Activated T-helper 1 cell treated with anti-CD3 and anti-CD28 coated beads, Interleukin-2, amount 50 U/mL, for 16 hours (primary cell): ENCODE measurements at regions not wholly inside any gene's neighbourhood (a gene's known extent, or its start where the extent isn't known, plus 50 kb on each side); places are given as distances from the start of the nearest gene placed in this dataset.
"Not testable (repeated sequence)": the region's sequence is repeated elsewhere in the genome, so short reads cannot be mapped to it uniquely, and the experiment has no call there.

Source experiments
- DNase-seq, 2 donors: peaks; one replicate each; pipeline ENCODE4 v3.0.0-alpha.2; 2020; ENCODE audit warnings: low read depth in 1 of 2, low spot score in 1 of 2

DNA sequence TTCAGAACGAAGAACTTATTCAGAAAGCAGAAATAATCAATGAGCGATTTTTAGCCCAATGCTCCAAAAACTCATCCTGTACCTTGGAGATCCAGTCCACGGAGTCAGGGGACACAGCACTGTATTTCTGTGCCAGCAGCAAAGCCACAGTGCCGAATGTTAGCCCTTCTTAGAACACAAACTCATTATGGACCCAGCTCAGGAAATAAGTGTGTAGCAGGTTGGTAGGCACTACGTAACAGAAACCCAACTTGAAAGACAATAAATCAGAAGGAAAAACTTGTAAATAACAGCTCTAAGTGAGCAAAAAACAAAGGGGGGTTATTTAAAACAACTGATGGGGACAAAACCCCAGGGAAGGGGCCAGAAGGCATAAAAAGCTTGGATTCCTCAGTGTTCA lies 112.0 kb upstream of the PRSS1 start:
- DNase-seq, result no peak

DNA sequence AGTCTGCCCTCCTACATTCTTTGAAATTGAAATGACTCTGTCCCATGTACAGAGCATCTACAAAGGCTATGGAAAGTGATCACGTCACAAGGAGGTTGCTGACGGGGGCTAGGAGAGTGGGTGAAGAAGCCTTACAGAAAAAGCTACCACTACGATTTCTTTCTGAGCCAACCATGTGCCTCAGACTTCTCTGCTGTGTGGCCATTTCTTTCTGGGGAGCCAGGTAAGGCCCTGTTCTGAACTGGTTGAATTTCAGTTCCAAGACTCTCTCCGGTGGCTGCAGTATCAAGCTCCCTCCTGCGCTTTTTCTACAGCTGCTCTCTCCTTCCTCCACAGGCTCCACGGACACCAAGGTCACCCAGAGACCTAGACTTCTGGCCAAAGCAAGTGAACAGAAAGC lies 112.5 kb upstream of the PRSS1 start:
- peak in 1 of 2 donors; percentile 5 for DNase-seq

- not testable (repeated sequence) for DNase-seq
Measured at GRCh38 chr7:142636107-142636506, 113.2 kb upstream of the PRSS1 start.

DNA sequence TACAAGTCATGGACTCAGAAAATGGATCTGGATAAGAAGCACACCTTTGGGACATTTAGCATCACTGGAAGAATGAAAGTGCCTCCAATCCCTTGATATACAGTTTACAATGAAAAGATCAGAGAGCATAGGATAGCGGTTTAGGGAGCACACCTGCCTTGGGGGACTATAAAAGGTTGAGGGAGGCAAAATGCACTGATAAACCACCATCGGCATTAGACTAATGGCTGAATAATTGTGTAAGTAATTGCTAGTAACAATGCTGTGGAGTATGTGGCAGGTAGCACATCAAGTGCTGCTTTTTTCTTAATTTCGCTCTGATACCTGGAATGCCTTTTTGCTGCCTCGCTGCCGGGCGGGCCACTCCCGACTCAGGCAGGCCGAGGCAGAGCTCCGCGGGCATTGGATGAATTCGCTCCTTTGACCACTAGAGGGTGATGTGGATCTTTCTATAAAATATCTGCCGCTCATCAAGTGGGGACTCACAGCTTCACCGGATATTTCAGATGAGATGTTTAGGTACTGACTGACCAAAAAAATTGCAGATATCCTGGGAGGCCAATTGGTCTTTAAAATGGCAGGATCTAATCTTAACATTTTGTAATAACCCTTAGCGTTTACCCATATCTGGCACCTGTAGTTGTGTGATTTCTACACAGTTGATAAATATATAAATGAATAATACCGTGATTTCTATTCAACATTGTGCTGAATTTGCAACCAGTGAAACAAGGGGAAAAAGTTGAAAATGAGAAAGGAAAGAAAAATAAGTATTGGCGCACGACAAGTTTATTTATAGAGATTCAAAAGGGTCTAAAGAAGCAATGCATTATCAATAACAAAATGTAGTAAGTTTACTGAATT lies 116.8 kb upstream of the PRSS1 start:
- peak; percentile 12 to 15 for DNase-seq

- no peak for DNase-seq
Measured at GRCh38 chr7:142629588-142630260, 119.5 kb upstream of the PRSS1 start.

- DNase-seq, result no peak
Measured at GRCh38 chr7:142628945-142629344, 120.3 kb upstream of the PRSS1 start.

GRCh38 chr7:142627223-142627622 lies 122.0 kb upstream of the PRSS1 start:
- not testable (repeated sequence) for DNase-seq

- peak; percentile 42 to 50 for DNase-seq
Measured at GRCh38 chr7:142626420-142627035, 122.7 kb upstream of the PRSS1 start.

DNA sequence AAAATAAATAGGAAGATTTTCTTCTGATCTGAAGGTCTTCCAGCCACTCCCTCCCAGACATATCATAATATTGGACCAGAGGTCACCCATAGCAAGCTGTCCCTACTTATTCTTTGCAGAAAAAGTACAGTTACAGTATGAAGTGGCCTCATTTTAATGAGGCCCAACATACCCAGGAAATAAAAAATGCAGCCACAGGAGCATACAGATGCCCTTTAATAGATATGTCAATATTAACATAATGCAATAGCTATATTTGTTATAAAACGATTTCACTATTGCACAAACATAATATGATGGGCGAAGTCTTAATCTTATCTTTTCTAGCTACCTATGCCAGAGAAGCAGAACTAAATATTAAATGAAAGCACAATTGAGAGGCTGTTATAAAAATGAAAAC lies 124.1 kb upstream of the PRSS1 start:
- not testable (repeated sequence) for DNase-seq

- DNase-seq, result no peak
Measured at GRCh38 chr7:142620402-142620801, 128.9 kb upstream of the PRSS1 start.

GRCh38 chr7:142618655-142619351 lies 130.5 kb upstream of the PRSS1 start:
- no peak for DNase-seq

- DNase-seq, result no peak
Measured at GRCh38 chr7:142616842-142617241, 132.4 kb upstream of the PRSS1 start.

DNA sequence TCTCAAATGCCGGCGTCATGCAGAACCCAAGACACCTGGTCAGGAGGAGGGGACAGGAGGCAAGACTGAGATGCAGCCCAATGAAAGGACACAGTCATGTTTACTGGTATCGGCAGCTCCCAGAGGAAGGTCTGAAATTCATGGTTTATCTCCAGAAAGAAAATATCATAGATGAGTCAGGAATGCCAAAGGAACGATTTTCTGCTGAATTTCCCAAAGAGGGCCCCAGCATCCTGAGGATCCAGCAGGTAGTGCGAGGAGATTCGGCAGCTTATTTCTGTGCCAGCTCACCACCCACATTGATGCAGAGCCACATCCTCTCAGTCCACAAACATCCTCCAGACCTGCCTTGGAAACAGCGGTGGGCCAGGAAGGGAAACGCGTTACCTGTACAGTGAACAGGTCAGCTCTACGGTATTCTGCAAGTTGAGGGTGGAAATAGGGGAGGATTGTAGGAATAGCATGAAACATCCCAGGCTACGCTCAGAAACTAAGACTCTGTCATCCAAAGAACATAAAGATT lies 133.1 kb upstream of the PRSS1 start:
- no peak for DNase-seq

DNA sequence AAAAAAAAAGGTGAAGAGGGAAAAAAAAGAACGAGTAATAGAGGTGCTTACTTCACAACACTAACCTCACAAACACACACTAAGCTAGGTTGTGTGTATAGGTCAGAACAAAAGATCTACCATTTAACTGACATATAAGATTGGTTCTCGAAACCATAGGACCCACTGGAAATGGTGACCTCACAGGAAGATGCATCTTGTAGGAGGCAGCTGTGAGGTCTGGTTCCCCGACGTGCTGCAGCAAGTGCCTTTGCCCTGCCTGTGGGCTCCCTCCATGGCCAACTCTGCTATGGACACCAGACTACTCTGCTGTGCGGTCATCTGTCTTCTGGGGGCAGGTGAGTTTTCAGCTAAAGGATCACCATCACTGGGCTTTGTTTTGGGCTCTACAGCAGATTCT lies 133.8 kb upstream of the PRSS1 start:
- DNase-seq, result no peak

DNA sequence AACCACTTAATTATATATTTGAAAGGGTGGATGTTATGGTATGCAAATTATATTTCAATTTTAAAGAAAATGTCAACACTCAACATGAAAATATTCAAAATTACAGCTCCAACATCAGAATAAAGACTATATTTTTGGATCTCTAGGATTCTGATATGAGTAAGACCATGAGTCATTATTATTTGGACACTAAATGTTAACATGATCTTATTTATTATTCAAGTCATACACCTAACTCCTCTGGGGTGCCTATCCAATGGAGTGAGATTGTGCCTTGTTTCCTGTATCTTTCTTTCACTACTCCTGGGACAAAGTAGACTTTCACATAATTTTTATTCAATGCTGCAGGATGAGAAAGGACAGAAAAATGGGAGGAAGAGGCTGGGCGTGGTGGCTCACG lies 135.2 kb upstream of the PRSS1 start:
- DNase-seq, result no peak

DNA sequence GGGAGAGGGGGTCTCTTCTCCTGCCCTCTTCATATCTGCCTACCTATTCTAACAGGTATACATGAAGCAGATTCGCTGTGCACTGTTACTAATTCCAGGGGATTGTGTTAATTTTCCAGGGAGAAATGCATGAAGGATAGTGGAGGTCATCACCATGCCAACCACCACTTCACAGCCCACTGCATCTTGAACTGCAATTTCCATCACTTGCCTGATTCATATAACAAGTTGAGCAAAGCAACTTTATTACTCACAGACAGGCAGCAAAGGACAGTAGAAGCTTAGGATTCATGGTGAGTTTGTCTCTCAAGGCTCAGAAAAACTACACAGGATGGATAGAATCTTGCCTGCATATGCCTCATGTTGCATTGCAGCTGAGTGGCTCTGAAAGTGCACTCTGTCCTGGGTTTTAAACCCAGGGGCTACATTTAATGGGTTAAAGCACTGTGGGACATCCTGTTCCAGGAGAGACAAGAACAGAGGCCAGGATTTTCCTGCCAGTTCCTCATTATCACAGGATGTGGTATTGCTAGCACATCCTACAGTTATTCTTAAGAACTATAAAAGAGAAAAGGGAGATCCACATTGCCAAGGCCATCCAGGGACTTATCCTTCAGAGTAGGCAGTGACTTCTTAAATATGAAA lies 136.9 kb upstream of the PRSS1 start:
- DNase-seq, result no peak

DNA sequence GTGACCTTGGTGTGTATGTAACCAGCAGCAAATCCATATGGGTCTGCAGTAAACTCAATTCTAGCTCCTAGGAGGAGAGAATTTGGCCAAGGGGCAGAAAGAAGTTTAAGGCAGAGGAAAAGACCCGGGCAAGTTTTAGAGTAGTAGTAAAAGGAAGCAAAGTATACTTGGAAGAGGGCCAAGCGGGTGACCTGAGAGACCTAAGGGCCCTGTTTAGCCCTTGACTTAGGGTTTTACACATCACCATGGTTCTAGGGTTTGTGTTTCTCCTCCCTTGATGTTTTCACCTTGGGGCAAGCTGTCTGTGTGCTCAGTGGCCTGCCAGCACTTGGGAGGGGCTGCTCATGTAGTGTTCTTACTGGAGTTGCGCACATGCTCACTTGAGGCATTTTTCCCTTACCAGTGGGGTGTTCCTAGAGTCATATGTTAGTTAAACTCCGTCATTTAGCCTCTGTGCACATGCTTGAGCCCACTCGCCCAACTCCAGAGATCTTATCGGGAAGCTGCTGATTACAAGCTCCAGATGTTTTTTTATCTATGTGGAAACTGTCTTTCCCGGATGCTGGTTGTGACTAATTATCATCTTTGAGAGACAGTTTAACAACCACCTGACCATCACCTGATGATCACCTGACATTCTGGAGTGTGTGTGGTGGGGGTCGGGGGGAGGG lies 137.6 kb upstream of the PRSS1 start:
- DNase-seq, result no peak

DNA sequence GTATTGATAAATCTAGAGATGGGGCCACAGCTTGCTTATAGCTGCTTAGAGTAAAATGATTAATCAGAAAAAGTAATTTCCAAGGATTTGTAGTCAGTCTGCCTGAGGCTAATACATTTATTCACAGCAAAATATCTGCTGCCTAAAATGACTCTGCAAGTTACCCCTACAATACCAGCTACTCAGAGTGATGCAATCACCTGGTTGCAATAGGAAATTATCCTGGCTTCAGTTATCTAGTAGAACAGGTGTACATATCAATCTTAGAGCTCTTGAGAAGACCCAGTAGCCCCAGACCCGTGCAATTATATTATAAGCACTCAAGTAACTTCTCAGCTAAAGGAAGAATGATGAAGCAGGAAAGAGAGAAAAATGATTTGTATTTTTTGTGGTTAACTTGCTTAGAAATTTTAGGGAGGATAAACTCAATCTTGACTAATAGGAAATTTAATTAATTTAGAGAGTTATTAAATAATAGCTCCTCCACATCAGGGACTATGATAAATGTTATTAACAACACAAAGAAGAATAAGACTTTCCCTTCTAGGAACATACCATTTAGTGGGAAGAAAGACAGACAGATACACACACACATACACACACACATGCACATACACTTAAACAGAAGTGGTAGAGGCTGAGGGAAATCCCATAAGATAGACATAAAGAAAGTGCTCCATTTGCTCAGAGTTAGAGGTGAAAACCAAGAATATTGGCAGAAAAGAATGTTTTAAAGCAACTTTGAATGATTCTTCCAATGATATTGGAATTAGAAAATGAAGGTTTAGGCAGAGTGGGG lies 140.4 kb upstream of the PRSS1 start:
- no peak for DNase-seq

- no peak for DNase-seq
Measured at GRCh38 chr7:142607351-142607750, 141.9 kb upstream of the PRSS1 start.
